ENCODE measurements at regions not wholly inside any gene's neighbourhood (a gene's known extent, or its start where the extent isn't known, plus 50 kb on each side); places are given as distances from the start of the nearest gene placed in this dataset.

DNA sequence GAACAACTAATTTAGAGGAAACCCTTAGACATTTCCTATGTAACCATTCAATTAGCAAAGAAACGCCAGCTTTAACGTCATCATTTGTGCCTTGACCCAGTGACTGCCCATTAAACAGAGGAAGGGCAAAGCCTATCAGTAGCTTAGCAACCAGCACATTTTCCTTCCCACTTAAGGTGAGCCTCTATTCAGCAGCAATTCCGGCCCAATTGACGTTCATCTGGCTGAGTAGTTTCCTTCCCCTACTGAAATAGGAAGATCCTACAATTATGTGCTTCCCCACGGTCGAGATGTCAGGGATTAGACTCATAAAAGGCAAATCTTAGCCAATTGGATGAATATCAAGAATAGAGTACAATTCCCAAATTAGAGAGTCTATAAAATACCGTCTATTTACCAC is 482.1 kb upstream of the ADAMTS5 start:
- no peak for DNase-seq

DNA sequence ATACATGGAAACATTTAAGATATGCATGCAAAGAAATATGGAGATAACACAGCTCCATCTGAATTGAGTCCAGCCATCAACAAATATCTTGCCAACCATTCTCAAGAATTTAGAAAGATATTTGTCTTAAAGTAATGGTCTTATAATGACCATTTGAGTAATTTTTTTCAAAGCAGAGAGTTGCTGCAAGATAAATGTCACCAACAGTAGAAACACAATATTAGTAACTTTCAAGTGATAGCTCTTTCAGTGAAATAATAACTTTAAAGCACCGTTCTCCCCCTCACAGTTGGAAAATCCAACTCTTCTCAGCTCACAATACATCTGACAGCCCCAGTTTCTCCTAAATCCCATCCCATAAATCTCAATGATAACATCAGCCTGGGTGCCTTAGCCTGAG is 481.0 kb upstream of the ADAMTS5 start:
- no peak for DNase-seq

DNA sequence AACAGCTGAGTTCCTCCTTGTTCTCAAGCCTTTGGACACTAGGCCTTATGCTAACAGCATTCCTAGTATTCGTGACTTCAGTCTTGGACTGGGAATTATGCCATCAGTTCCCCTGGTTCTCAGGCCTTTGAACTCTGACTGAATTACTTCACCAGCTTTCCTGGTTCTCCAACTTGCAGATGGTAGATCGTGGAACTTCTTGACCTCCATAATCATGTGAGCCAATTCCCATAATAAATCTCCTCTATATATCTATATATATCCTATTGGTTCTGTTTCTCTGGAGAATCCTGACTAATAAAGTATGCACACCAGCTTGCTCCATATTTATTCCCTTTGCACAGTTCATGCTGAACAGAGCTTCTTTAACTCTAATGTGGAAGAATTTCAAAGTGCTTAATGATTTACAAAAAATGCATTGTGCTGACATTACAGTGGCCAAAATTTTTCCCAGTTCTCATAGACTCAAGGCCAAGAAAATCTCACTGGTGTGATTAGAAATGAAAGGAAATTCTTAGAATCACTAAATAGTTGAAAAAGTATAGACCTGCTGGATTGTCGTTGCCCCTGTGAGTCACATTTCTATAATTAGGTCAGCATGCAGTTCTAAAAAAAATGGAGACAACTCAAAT is 462.9 kb upstream of the ADAMTS5 start:
- DNase-seq, result no peak

DNA sequence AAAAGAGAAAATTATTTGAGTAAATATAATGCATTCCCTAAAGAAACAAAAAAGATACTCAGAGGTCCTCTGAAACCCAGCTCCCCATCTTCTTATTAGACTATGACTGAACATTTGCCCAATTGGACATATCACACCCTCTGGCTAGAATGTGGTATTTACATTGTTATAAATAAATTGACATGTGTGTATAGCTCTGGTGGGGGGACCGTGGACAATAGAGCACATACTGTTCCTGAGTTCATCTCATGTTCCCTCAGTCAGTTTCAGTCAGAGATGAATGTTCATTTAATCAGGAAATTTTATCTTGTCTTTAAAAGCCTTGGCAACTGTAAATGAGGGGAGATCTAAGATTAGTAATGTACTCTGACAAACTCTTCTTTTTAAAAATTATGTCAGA is 459.3 kb upstream of the ADAMTS5 start:
- DNase-seq, result no peak

DNA sequence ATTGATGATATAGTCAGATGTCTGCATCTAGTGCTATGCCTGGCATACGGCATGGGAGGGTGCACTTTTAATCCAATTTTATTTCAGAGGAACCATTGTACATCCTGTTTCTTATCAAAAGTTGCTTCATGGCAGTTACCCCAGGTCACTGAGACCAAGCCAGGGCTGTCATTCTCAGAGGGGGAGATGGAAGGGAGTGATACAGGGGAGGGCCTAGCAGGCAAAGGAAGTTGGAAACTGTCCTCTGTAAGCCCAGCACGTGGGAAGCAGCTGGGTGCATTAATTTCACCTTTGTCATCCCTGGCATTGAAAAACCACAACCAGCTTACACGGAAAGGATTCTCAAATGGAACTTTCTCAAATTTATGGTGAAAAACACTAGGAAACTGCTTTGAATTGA is 458.7 kb upstream of the ADAMTS5 start:
- DNase-seq, result no peak

DNA sequence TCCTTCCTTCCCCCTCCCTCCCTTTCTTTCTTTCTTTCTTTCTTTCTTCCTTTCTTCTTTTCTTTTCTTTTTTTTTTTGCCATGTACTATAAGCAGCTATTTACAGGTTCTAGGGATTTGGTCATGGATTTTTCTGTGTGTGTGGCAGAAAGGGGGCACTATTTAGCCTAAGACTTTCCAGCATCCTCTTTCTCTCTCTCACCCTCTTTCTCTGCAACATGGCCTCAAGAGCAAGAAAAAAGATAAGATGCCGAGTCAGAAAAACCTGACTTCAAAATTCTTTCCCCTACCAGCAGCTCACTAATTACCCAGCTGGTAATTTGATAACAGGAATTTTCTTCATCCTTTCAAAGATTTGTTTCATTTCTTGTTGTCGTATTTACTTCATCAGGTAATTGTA is 458.3 kb upstream of the ADAMTS5 start:
- no peak for DNase-seq

DNA sequence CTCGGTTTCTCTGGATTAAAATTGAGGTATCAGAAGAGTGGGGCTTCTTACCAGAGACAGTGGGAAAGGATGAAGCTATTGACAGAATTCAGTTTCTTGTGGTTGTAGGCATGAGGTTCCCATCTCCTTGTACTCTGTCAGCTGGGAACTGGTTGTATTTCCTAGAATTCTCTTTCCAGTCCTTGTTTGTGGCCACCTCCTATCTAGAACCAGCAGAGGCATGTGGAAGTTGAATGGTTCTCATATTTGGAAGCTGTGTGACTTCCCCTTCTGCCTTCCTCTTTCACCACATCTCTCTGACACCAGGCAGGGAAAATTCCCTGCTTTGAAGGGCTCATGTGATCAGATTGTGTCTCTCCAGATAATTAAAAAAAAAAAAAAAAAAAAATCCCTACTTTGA is 457.7 kb upstream of the ADAMTS5 start:
- no peak for DNase-seq

DNA sequence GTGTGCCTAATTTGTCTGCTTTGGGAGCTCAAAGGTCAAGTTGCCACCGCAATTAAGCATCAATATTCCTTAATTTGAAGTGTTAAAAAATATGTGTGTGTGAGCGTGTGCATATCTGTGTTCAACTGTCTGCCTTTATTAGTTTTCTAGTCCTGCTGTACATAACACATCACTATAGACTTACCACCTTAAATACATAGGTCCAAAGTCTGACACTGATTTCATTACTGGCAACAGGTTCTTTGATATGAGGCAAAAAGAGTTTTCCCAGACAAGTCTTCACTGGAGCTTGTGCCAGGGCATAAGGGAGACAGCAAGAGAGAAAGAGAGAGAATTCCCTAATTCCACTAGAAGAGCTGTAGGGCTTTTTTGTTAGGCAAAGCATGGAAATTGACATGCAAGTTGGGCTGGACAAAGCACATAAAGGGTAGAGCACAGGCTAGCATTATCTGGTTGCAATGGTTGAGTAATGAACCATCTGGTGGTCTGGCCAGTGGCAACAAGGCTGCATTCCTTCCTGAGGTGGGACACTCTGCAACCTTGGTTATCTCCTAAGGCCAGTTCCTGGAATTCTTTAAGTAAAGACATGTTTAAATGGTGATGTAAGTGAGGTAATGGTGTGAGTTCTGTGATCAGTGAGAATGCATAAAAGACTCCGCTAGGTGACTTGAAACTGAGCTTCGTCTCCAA is 457.2 kb upstream of the ADAMTS5 start:
- no peak for DNase-seq

DNA sequence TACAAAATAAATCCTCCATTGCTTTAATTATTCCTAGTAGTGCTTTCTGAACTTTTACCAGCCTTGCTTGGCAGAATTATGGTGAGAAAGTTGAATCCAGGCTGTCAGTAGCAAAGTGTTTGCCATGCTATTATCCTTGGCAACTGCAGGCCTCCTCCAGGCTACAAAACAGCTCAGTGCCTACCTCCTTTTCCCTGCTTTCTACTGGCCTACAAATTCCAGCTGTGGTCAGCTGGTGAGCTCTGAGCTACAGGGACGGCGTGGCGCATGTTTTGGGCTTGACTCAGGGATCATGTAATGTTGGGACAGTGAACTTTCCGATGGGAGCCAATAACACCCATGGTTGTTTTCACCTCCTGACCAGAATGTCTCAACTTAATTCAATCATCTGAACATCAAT is 456.1 kb upstream of the ADAMTS5 start:
- DNase-seq, result no peak

DNA sequence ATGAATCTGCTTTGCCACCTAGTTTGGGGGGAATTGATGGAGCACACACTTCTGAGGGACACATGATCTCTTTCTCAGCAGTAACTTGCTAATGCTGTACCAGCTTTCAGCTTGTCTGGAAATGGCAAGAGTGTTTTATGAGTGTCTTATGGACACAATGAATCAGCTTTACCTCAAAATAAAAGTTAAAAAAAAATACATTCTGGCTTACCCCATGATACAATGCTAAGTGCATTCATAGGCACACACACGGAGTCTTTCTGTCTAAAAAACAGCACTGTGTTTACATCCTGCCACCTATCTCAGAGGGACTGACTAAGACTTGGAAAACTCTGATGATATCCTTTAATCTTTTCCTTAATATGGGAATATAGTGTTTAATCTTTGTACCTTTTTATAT is 455.5 kb upstream of the ADAMTS5 start:
- DNase-seq, result no peak

DNA sequence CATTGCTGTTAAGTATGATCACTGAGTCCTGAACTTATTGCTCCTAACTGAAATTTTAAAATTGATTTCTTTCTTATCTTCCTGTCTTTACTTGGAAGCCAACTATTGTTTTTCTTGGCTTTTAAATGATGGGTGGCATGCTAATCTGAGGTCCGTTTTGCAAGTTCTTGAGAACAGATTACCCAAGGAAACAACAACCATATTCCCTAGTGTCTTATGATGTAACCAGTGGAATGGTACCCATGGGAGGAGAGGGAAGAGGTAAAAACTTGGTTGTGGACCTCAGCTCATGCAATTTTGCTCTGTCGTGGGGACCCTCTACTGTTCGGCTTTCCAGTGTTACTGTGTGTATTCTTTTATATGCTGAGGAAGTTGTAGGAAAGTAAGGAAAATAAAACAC is 454.8 kb upstream of the ADAMTS5 start:
- DNase-seq, result no peak

DNA sequence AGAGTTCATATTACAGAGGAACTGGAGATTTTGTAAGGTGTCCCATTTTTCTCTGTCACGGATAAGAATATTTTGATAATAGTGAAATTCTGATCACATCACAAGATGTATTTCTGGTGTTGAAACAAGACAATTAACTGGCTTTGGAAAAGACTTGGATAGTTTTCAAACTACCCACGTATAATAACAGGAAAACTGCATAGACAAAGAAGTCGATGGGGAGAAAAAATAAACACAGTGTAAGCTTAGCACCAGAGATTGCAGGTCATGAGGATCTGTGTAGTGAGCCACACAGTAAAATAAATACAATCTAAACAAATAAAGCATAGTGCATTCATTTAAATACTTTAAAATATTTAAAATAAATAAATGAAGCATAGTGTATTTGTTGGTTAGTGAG is 452.3 kb upstream of the ADAMTS5 start:
- no peak for DNase-seq

DNA sequence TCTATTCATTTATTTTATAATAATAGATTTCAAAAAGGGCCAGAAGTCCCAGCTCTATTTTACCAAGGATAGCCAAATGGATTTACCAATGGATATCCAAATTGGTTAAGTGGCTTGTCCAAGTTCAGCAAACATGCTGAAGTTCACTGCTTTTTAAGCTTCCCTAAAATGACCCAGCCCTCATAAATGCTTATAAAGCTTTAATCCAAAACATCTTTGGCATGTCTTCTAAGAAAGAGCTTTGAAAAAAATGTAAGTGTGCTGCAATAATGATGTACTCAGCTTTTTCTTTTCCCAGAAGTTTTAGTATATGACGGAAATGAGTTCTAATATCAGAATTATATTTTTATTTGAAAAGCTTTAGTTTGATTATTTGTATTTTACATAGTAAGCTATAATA is 451.5 kb upstream of the ADAMTS5 start:
- DNase-seq, result no peak

DNA sequence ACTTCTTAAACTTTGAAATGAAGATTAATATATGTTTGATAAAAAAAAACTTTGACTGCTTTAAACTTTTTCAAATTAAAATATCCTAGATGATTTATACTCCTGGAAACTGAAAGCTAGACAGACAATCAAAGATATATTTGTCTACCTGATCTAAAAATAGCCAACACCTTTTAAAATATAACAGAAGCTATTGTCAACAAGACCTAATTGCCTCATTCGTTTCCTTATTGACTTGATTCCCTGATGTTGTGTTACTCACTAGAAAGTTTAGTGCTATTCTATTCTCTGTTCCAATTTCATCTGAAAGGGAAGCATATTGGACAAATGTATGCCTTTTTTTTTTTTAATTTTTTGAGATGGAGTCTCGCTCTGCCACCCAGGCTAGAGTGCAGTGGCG is 445.6 kb upstream of the ADAMTS5 start:
- no peak for DNase-seq

DNA sequence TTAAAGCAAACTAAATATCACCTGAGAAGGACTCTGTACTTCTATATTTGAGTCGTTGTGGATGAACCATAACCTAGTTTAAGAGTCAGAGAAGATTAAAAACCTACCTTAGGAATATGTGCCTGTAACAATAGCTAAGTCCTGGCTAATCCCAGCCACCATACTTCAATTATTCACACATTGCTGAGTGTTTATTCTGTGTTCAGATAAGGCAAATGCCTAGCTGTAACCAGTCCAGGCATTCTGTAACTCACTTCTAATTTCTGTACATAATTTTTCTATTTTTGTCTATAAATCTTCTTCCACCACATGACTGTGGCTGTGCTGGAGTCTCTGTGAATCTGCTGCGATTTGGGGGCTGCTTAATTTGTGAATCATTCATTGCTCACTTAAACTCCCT is 441.9 kb upstream of the ADAMTS5 start:
- DNase-seq, result no peak

DNA sequence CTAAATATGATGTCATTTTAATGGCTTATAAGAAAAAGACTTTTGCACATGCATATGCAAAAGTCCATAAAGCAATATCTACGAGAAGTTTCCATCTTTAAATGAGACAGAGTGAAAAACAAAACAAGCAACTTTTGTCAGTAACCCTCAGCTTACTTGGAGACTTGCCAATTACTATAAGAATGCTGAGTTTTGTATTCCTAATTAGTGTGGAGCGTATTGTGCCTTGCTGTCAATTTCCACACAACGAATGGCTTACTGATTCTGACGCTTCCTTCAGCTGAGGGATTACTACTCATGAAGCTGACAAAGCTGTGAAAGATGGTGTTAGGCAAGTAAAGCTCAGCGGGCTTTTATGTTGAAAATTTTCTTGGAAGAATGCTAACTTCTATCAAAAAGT is 440.4 kb upstream of the ADAMTS5 start:
- DNase-seq, result no peak

DNA sequence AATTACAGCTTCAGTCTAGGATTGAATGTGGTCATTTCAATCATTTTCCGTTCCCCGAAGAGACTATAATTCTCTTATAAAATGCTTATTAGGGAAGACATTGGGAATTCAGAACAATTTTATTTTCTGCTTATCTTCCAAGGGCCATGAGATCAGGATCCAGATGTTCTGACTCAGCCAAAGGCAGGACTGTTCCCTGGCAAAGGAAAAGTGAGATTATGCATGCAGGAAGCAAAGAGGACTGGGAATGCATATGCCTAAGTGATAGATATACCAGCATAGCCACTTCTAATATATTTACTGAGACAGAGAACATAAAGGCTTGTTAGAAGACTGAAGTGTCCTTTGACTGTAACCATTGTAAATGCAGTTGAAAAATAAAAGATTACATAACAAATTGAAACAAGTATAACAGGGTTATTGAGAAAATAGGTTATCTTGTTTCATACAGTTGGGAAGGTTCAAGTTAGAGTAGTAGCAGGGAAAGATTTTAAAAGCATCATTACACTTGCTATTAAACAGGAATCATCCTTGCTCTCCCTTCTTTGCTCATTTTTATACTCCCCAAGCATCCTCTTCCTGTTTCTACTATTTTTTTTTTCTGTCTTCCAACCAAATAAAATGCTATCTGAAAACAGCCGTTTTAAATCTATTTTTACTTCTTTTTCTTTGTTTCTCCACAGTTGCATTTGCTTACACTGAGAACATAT is 439.6 kb upstream of the ADAMTS5 start:
- DNase-seq, result no peak

DNA sequence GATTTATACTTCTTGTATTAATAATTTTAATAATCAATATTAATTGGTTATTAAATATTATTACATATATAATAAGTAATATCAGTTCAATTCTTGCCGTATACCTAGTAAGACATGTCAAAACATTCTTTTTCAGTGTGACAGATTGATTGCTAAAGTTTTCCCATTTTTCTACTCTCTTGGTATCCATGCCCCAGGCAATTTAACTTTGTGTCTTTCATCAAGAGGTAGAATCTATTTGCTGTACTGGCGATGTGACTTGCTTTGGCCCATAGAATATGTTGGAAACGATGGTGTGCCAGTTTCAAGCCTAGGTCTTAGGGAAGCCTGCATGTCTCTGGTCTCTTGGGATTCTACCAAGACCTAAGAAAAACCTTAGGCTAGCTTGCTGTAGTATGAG is 436.1 kb upstream of the ADAMTS5 start:
- DNase-seq, result no peak

DNA sequence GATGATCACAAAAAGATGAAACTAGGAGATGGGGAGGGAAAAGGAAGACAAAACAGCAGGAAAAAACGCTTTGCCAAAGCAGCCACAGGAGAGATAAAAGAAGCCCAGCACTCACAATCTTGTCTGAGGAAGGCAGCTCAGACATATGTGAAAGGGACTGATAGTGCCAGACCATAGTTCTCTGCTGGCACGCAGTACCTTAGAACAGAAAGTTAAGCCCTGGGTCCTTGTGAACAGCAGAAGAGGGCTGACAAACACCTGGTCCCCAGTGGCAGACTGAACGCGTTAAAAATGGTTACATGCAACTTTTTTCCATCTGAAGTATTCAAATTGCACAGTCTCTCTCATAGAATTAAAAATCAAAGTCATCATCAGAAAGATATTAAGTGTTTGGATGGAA is 433.2 kb upstream of the ADAMTS5 start:
- no peak for DNase-seq

DNA sequence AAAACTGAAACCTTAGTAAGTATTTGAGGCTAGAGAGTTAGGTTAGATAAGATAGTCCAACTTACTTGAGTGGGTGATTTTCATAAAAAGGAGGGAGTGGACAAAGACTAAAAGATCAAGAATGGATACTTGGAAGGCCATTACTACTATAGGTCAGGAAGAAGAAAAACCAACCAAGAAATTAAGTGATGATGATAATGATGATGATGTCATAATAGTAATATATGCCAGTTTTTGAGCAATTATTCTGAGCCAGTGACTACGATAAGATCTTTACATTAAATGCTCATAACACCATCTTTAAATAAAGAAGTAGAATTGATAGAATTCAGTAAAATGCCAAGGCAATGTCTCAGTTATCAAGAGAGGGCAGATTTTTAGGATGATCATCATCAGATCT is 430.7 kb upstream of the ADAMTS5 start:
- no peak for DNase-seq

DNA sequence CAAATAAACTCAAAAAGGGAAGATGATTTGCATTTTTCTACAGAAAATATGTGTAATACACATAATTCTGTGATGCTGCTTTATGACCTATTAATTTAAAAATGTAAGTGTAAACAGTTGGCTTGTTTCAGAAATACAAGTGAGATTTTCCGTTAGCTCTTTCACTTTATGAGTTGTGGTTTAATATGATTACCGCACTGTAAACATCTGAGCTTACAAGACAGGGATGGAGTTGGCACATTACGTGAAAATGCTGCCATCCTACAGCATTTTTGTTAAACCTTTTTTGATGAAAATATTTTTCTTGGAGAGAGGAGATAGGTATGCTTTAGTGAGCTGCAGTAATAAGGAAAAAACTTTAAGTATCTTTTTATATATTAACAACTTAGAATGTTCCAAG is 426.8 kb upstream of the ADAMTS5 start:
- DNase-seq, result no peak

DNA sequence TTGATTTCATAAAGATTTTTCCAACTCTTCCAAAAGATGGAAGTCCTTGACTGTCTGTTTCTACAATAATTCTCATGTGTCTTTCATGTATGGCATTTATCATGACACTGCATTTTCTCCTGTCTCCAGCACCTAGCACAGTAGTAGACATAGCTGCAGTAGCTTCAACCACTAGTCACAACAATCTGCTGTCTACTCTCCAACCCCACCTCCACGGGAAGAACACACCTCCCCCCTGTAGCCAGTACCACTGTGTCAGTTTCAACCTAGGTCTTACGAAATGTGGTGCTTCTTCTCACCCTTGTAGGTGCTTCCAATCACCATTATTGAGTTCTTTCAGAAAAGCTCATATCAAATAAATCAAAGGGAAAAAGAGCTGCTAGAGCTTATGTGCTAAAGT is 425.1 kb upstream of the ADAMTS5 start:
- no peak for DNase-seq

DNA sequence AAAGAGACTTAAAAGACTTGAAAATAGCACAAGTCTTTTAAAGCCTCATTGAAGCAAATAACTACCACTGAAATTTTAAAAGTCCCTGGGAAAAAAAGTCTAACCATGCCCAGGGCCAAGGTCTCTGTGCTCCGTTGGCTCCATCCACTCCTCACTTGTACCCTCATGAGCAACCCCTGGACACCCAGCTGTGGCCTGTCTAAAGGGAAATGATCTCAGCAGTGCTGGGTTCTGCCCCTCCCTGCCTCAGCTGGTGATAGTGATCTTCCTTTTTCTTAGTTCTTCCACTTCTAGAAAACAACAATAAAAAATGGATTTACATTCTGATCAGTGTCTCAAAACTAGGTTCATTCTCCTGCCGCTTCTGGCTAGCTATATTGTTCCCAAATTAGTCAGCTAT is 423.5 kb upstream of the ADAMTS5 start:
- DNase-seq, result no peak

DNA sequence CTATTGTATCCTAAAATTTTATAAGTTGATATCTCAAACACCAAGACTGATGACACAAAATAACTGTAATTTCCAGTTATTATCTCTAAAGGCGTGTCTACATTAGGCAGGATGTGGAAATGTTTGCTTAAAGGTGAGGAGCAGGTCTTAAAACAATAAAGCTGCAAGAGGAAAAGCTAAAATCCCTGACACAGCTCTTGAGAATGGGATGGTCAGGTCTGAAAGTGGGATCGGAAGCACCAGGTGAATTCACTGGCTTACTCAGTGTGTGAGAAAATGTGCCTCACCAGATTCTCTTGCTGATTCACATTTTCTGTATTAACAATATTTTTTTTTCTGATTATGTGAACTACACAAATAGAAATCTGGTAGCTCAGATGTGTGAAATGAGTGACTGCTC is 421.9 kb upstream of the ADAMTS5 start:
- no peak for DNase-seq

DNA sequence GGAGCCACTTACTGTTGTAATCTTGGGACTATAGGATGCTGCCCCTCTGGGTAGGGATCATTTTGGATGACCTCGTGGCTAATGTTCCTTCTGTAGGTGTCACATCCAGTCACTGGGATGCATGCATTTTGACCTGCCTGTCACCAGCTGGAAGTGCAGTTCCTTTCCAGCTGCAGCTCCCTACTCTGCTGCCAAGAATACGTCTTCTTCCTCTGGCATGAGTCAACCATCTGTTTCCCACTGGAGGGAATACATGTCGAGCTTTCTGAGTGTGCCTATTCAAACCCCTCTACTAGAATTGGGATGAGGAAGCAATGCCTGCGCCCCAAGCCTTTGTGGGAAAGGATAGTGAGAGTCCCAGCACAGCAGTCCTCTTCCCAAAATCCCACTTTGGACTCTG is 415.5 kb upstream of the ADAMTS5 start:
- DNase-seq, result no peak

All from CD4-positive, alpha-beta T cell treated with Interferon gamma for 1 hour (primary cell).